H9 (cell line): ENCODE measurements at regions not wholly inside any gene's neighbourhood (a gene's known extent, or its start where the extent isn't known, plus 50 kb on each side); places are given as distances from the start of the nearest gene placed in this dataset.

Experiments used
- DNase-seq: peaks from one replicate; pipeline ENCODE4 v3.0.0-alpha.2; 2017
- H2AFZ ChIP-seq: one replicate; pipeline ENCODE4 v1.6.1; 2013; ENCODE audit warnings: mild to moderate bottlenecking, low read length, control low read depth, moderate library complexity
- H2AK5ac ChIP-seq: 2 replicates; pipeline ENCODE4 v1.6.1; 2013; ENCODE audit warnings: low read length, control low read depth, mixed read lengths; ENCODE audit not compliant: insufficient read length
- H2BK120ac ChIP-seq: one replicate; pipeline ENCODE4 v1.6.1; 2013; ENCODE audit warnings: low read depth, mild to moderate bottlenecking, low read length, control low read depth, inconsistent platforms; ENCODE audit not compliant: poor library complexity, severe bottlenecking
- H2BK12ac ChIP-seq: 2 replicates; pipeline ENCODE4 v1.6.1; 2013; ENCODE audit warnings: low read length, control low read depth, mixed read lengths, low read depth; ENCODE audit not compliant: insufficient read length
- H2BK15ac ChIP-seq: 2 replicates; pipeline ENCODE4 v1.6.1; 2013; ENCODE audit warnings: low read depth, low read length, control low read depth
- H2BK20ac ChIP-seq: one replicate; pipeline ENCODE4 v1.6.1; 2013; ENCODE audit warnings: low read depth, mild to moderate bottlenecking, low read length, control low read depth, inconsistent platforms; ENCODE audit not compliant: poor library complexity, severe bottlenecking
- H2BK5ac ChIP-seq: 2 replicates; pipeline ENCODE4 v1.6.1; 2013; ENCODE audit warnings: low read length, control low read depth, mixed read lengths; ENCODE audit not compliant: insufficient read length
- H3K14ac ChIP-seq: 2 replicates; pipeline ENCODE4 v1.6.1; 2013; ENCODE audit warnings: low read length, control low read depth; ENCODE audit not compliant: insufficient read depth
- H3K18ac ChIP-seq: 2 replicates; pipeline ENCODE4 v1.6.1; 2013; ENCODE audit warnings: low read depth, mild to moderate bottlenecking, mixed read lengths, low read length, control low read depth; ENCODE audit not compliant: insufficient read length
- H3K23ac ChIP-seq: 2 replicates; pipeline ENCODE4 v1.6.1; 2013; ENCODE audit warnings: low read length, control low read depth, mixed read lengths, low read depth; ENCODE audit not compliant: insufficient read length
- H3K23me2 ChIP-seq: 2 replicates; pipeline ENCODE4 v1.6.1; 2013; ENCODE audit warnings: low read depth, mild to moderate bottlenecking, mixed read lengths, low read length, control low read depth; ENCODE audit not compliant: insufficient read length, poor library complexity, severe bottlenecking
- H3K27ac ChIP-seq: 2 replicates; pipeline ENCODE4 v1.5.1; 2013; ENCODE audit warnings: low read length, control low read depth, mixed read lengths, low read depth; ENCODE audit not compliant: insufficient read length
- H3K27me3 ChIP-seq: 2 replicates; pipeline ENCODE4 v1.6.1; 2013; ENCODE audit warnings: low read length, control low read depth, inconsistent platforms; ENCODE audit not compliant: insufficient read depth
- H3K4ac ChIP-seq: 2 replicates; pipeline ENCODE4 v1.6.1; 2013; ENCODE audit warnings: low read depth, mild to moderate bottlenecking, control low read depth, inconsistent platforms, low read length, moderate library complexity
- H3K4me1 ChIP-seq: 2 replicates; pipeline ENCODE4 v1.6.1; 2013; ENCODE audit warnings: low read length, control low read depth, inconsistent platforms; ENCODE audit not compliant: insufficient read depth
- H3K4me2 ChIP-seq: 2 replicates; pipeline ENCODE4 v1.6.1; 2013; ENCODE audit warnings: low read length, control low read depth, mixed read lengths; ENCODE audit not compliant: insufficient read length, insufficient read depth
- H3K56ac ChIP-seq: 2 replicates; pipeline ENCODE4 v1.6.1; 2013; ENCODE audit warnings: low read depth, mild to moderate bottlenecking, mixed read lengths, low read length, control low read depth; ENCODE audit not compliant: insufficient read length
- H3K79me1 ChIP-seq: 2 replicates; pipeline ENCODE4 v1.6.1; 2013; ENCODE audit warnings: low read depth, mild to moderate bottlenecking, moderate library complexity, low read length, control low read depth, inconsistent platforms; ENCODE audit not compliant: insufficient read depth, poor library complexity, severe bottlenecking
- H3K79me2 ChIP-seq: 2 replicates; pipeline ENCODE4 v1.6.1; 2013; ENCODE audit warnings: low read length, control low read depth, inconsistent platforms; ENCODE audit not compliant: insufficient read depth
- H3K9ac ChIP-seq: 2 replicates; pipeline ENCODE4 v1.6.1; 2013; ENCODE audit warnings: low read length, control low read depth, mixed read lengths; ENCODE audit not compliant: insufficient read length; ENCODE audit errors: extremely low read depth
- H3K9me3 ChIP-seq: one replicate; pipeline ENCODE4 v1.6.1; 2013; ENCODE audit warnings: low read depth, low read length, inconsistent platforms; ENCODE audit not compliant: control insufficient read depth
- H3T11ph ChIP-seq: one replicate; pipeline ENCODE4 v1.6.1; 2013; ENCODE audit warnings: mild to moderate bottlenecking, low read length, control low read depth, inconsistent platforms
- H4K20me1 ChIP-seq: one replicate; pipeline ENCODE4 v1.6.1; 2013; ENCODE audit not compliant: control insufficient read depth, insufficient read length, insufficient read depth
- H4K5ac ChIP-seq: 2 replicates; pipeline ENCODE4 v1.6.1; 2013; ENCODE audit warnings: low read depth, mild to moderate bottlenecking, mixed read lengths, low read length, control low read depth; ENCODE audit not compliant: insufficient read length
- H4K8ac ChIP-seq: replicated peaks from 2 replicates; pipeline ENCODE4 v1.6.1; 2013; ENCODE audit warnings: low read length, control low read depth, mixed read lengths, low read depth; ENCODE audit not compliant: insufficient read length
- H4K91ac ChIP-seq: 2 replicates; pipeline ENCODE4 v1.6.1; 2013; ENCODE audit warnings: low read depth, mild to moderate bottlenecking, moderate library complexity, mixed read lengths, low read length, control low read depth; ENCODE audit not compliant: insufficient read length
- H3K27ac Mint-ChIP-seq, 3 experiments: 2 replicates in 2 of 3; 3 replicates in 1 of 3; pipeline ENCODE4 v1.8.0; 2020 to 2021; ENCODE audit warnings: mixed read lengths in 3 of 3, mild to moderate bottlenecking in 1 of 3, moderate library complexity in 1 of 3
- H3K27me3 Mint-ChIP-seq: 2 replicates; pipeline ENCODE4 v1.8.0; 2021; ENCODE audit warnings: low read depth, mild to moderate bottlenecking, moderate library complexity, mixed read lengths
- H3K36me3 Mint-ChIP-seq, 3 experiments: 2 replicates in 2 of 3; 3 replicates in 1 of 3; pipeline ENCODE4 v1.8.0; 2020 to 2021; ENCODE audit warnings: low read depth in 3 of 3, mixed read lengths in 3 of 3; ENCODE audit not compliant: insufficient read depth in 1 of 3
- H3K4me1 Mint-ChIP-seq, 2 experiments: 2 replicates each; pipeline ENCODE4 v1.8.0; 2020; ENCODE audit warnings: mixed read lengths in 2 of 2
- H3K4me3 Mint-ChIP-seq, 2 experiments: 2 replicates in 1 of 2; 3 replicates in 1 of 2; pipeline ENCODE4 v1.8.0; 2020 to 2021; ENCODE audit warnings: mild to moderate bottlenecking in 2 of 2, mixed read lengths in 2 of 2, moderate library complexity in 1 of 2
- H3K9me3 Mint-ChIP-seq, 2 experiments: 2 replicates in 1 of 2; 3 replicates in 1 of 2; pipeline ENCODE4 v1.8.0; 2020; ENCODE audit warnings: mild to moderate bottlenecking in 2 of 2, mixed read lengths in 2 of 2, moderate library complexity in 1 of 2
- CTCF ChIP-seq: fragments of 200-600 bp; sonication (generic); conservative IDR thresholded peaks from 3 replicates; pipeline ENCODE4 v1.8.0; 2021; ENCODE audit warnings: antibody characterized with exemption, mild to moderate bottlenecking
- WGBS: extraction: QIAGEN DNeasy Blood & Tissue Kit; methylation state at CpG from one replicate; pipeline ENCODE4 v1.1.7; 2013; ENCODE audit warnings: missing lambda C conversion rate, low lambda C conversion rate, mixed read lengths; ENCODE audit not compliant: insufficient read length; ENCODE audit errors: extremely low coverage; 5-methylcytosine and 5-hydroxymethylcytosine counted together

- Histone ChIP-seq H3K79me1 (no peaks in the 10 kb centered on the region), H3K23ac (no peak overlapping the region), H3K9ac (no peak overlapping the region), H3K27ac (no peak overlapping the region), H3K27me3 (no peaks in the 10 kb centered on the region), H4K5ac (no peak overlapping the region), H3K79me2 (no peaks in the 10 kb centered on the region), H3K23me2 (no peaks in the 10 kb centered on the region), H2BK5ac (no peak overlapping the region), H2BK20ac (no peak overlapping the region), H3K4me2 (no peak overlapping the region), H4K91ac (no peak overlapping the region), H2AK5ac (no peak overlapping the region), H3K18ac (no peak overlapping the region), H2AFZ (no peak overlapping the region), H2BK120ac (no peak overlapping the region), H3K9me3 (no peaks in the 10 kb centered on the region), H3T11ph (no peak overlapping the region), H3K4ac (no peak overlapping the region), H4K8ac (no peak overlapping the region), H2BK15ac (no peak overlapping the region), H3K14ac (no peak overlapping the region), H3K4me1 (no peaks in the 10 kb centered on the region), H4K20me1 (no peaks in the 10 kb centered on the region), H2BK12ac (no peak overlapping the region), H3K56ac (no peak overlapping the region)
- Mint-ChIP-seq H3K4me1 (no peaks in the 10 kb centered on the region), H3K27me3 (no peaks in the 10 kb centered on the region), H3K9me3 (no peaks in the 10 kb centered on the region), H3K36me3 (no peaks in the 10 kb centered on the region), H3K4me3 (no peak overlapping the region), H3K27ac (no peak overlapping the region)
- no peak for DNase-seq
- no CpG with 5 or more reads among the region's 1 CpG for whole genome bisulfite sequencing
- TF ChIP-seq CTCF = no peak
Measured at GRCh38 chr7:115346685-115347084, 424.8 kb downstream of the MDFIC start.
